ENCODE measurements at regions not wholly inside any gene's neighbourhood (a gene's known extent, or its start where the extent isn't known, plus 50 kb on each side); places are given as distances from the start of the nearest gene placed in this dataset.
A peak's percentile ranks its signal among the peaks of the same experiment; 100 is the strongest.

DNA sequence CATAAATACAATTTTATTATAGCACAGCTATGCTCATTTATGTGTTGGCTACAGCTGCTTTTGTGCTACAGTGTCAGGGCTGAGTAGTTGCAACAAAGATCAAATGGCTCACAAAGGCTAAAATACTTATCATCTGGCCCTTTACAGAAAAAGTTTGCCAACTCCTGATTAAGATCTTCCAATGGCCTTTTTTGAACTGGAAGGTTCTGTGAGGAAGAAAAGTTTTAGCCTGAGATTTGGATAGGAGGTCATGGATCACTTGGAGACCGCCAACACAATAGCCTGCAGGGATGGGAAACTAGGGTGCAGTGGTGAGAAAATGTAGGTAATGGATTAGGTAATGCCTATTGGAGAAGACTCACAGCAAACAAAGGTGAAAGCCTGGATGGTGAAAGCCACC, 169.8 kb downstream of the NOC3L start:
- peak; percentile 72 for DNase-seq (ENCODE audit: low read depth)

DNA sequence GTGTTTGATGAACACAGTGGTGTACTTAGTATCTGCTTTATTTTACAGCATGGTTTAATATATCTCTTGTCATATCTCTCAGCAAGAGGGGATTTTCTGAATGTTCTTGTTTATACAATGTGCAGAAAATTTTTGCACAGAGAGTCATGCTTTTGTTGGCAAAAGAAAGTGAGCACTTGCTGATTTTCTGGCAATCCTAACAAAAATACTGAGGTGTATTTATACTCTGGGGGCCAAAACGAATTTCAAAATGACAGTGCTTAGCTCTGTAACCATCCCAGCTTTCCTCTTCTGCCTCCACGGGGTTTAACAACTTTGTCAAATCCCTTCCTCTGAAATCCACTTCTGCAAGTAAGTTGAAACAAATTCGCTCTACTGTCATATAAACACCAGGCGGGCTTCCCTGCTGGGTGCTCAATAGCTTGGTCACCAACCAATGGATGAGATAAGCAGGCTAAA, 169.2 kb downstream of the NOC3L start:
- peak; percentile 64 for DNase-seq (ENCODE audit: low read depth)

GRCh38 chr10:94194256-94194655, 168.5 kb downstream of the NOC3L start:
- peak; percentile 85 for DNase-seq (ENCODE audit: low read depth)

DNA sequence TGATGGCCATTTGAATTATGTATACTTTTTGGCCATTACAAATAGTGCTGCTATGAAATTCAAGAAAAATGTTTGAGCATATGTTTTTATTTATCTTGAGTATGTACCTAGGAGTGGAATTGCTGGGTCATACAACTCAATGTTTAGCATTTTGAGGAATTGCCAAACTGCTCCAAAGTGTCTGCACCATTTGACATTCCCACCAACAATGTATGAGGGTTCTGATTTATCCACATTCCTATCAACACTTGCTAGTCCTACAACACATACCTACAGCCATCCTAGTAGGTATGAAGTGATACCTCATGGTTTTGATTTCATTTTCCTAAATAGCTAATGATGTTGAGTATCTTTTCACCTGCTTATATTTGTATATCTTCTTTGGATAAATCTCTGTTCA, 165.5 kb downstream of the NOC3L start:
- DNase-seq (ENCODE audit: low read depth), result no peak

DNA sequence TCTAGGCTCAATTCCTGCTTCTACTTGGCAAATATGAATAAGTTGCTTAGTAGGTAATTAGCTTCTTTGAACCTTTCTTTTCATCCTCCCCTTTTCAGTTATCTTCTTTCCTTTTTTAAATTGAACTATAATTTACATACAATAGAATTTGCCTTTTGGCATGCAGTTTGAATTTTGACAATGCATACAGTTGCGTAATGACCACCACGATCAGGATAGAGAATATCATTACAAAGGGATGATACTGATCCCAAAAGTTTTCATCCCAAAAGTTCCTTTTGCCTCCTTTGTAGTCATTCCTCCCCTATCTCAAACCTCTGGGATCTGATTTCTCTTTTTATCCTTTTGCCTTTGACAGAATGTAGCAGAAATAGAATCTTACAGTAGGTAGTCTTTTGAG, 164.4 kb downstream of the NOC3L start:
- DNase-seq (ENCODE audit: low read depth), result no peak

GRCh38 chr10:94199565-94199964, 163.2 kb downstream of the NOC3L start:
- peak; percentile 53 for DNase-seq (ENCODE audit: low read depth)

- DNase-seq (ENCODE audit: low read depth), result no peak
These were observed 162.4 kb downstream of the NOC3L start for GRCh38 chr10:94200146-94200837.

GRCh38 chr10:94205396-94205831, 157.3 kb downstream of the NOC3L start:
- peak; percentile 48 for DNase-seq (ENCODE audit: low read depth)

DNA sequence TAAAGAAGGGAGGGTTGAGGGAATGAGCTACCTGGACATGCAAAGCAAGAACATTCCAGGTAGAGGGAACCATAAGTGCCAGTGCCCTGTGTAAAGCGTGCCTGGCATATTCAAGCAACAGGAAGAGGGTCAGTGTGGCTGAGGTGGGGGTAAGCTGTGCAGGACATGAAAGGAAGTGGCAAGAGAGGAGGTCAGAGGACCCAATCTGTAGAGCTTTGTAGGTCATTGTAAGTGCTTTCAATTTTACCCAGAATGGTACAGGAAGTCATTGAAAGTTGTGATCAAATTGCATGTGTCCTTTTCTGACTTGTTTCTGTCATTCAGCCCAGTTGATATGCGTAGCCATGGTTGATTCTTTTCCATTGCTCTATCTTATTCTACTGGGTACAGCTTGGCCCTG, 156.6 kb downstream of the NOC3L start:
- no peak for DNase-seq (ENCODE audit: low read depth)

- DNase-seq (ENCODE audit: low read depth), result no peak
These were observed 154.4 kb downstream of the NOC3L start for GRCh38 chr10:94208315-94208714.

DNA sequence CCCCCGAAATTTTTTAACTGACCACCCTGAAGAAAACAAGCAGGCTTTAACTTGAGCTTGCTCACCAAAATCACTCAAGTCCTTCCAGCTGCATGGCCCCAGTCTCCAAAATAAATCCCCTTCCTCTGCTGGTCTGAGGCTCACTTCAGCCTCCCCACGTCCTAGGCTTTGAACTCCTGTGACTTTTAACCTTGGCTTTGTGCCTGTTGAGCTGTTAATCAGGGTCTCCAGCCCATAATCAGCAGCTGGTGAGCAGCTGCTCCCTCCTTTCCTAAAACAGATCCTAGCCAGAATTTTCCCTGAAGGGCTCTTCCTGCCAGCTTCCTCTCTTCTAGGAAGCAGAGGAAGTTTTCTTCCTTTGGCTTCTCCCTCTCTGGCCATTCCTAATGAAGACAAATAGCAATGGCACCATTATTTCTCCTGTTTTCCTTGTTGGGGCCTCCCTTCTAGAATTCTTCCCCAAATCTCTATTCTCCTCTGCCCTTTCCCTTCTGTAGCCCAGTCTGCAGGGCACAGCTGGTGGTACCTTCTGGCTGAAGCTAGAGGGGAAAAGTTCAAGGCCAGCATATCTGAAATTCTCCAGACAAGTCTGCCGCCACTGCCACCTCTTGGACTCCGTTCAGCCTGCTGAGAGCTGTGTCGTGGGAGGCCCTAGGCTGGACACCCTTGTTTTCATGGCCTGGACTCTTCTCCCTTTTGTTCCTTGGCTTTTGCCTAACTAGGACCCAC, 152.1 kb downstream of the NOC3L start:
- no peak for DNase-seq (ENCODE audit: low read depth)

GRCh38 chr10:94211169-94211510, 151.6 kb downstream of the NOC3L start:
- DNase-seq (ENCODE audit: low read depth), result no peak

GRCh38 chr10:94213001-94213530, 149.7 kb downstream of the NOC3L start:
- DNase-seq (ENCODE audit: low read depth), result peak; percentile 78

GRCh38 chr10:94213980-94214379, 148.8 kb downstream of the NOC3L start:
- peak; percentile 27 for DNase-seq (ENCODE audit: low read depth)

DNA sequence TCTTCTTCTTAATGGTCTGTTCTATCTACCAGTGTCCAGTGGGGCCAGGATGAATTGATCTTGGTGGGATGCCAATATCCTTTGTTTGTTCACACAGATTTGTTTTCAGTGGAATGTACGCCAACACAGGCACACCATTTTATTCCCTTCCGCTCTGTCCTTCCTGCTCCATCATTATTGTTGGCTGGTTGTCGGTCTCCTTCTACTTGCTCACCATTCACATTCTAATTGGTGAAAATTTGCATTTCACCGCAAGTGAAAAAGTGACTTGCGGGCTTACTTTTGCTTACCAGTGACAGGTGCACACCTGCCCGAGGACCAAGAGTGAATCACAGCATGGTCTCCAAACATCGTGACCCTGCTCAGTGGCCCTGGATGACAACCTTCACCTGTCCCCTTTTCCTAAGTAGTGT, 148.3 kb downstream of the NOC3L start:
- no peak for DNase-seq (ENCODE audit: low read depth)

DNA sequence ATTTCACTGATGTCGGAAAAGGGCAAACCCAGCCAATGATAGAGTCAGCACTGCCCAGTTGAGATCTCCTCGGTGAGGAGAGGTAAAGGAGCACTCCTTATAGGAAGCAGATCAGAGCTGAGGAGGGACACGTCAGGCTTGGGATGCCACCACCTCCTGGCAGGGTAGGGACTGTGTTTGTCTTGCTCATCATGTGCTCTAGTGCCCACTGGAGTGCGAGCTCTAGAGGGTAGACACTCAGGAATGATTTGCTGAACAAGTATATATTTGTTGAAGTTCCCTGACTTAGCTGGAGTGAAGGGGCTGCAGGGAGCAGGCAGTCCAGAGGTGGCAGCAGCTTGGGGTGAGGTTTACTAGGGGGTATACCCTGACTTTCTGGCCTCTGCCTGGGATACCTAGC, 146.5 kb downstream of the NOC3L start:
- no peak for DNase-seq (ENCODE audit: low read depth)

DNA sequence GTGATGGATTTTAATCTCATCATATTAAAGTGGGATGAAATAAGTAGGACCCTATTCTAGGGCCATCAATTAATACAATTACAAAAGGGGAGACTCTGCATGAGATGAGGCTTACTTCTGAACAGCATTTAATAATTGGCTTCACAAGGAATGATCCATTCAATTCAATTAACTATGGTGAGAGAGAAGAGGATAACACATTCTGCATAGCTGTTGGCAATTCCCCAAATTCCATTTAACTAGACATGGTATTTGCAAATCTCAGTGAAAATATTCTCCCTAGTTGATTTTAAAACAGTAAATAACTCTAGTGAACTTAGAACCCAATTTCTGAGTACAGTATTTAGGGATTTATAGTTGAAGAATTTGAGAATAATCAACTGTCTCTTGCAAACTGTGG, 145.3 kb downstream of the NOC3L start:
- DNase-seq (ENCODE audit: low read depth), result no peak

DNA sequence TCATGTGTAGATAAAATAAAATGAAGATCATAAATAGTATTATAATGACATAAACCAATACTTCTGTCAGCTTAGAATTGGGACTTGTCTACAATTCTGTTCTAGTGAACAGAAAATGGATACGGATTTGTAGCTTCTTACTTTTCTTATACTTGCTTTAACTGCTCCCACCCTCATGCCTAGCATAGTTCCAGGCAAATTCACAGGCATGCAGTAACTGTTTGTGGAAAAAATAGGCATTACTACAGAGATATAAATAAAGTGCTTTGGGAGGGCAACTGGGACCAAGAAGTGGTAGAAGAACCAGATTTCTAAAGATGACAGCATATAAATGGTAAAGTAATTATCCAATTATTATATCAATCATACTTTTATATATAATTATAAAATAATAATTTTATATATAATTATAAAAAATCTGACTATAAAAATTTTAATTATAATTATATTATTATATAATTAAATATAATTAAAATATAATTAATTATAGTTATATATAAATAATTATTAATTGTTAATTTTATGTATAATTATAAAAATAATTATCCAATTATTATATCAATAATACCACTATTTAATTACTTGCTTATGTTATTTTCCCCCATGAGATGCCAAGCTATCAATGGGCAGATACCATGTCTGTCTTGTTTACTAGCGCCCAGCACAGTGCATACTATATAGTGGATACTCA, 144.1 kb downstream of the NOC3L start:
- no peak for DNase-seq (ENCODE audit: low read depth)

- DNase-seq (ENCODE audit: low read depth), result peak; percentile 37
These were observed 142.9 kb downstream of the NOC3L start for GRCh38 chr10:94219829-94220228.

- no peak for DNase-seq (ENCODE audit: low read depth)
These were observed 142.0 kb downstream of the NOC3L start for GRCh38 chr10:94220717-94221116.

- no peak for DNase-seq (ENCODE audit: low read depth)
These were observed 138.9 kb downstream of the NOC3L start for GRCh38 chr10:94223702-94224370.

GRCh38 chr10:94224656-94225055, 138.1 kb downstream of the NOC3L start:
- DNase-seq (ENCODE audit: low read depth), result peak; percentile 82
